ENCODE measurements at regions not wholly inside any gene's neighbourhood (a gene's known extent, or its start where the extent isn't known, plus 50 kb on each side); places are given as distances from the start of the nearest gene placed in this dataset.

GRCh38 chr6:21987501-21987957 is 309.3 kb downstream of the PRL start:
- TF ChIP-seq POLR2A (IDR thresholded peaks at IDR 0.05), result no peak
- TF ChIP-seq CTCF (IDR thresholded peaks at IDR 0.05), result no peak
- TF ChIP-seq POLR2AphosphoS5 (IDR thresholded peaks at IDR 0.05; ENCODE audit: insufficient read depth in 1 of 2, low read depth in 1 of 2), result peak in 1 of 2 donors; percentile 93
